ENCODE measurements at regions not wholly inside any gene's neighbourhood (a gene's known extent, or its start where the extent isn't known, plus 50 kb on each side); places are given as distances from the start of the nearest gene placed in this dataset.

DNA sequence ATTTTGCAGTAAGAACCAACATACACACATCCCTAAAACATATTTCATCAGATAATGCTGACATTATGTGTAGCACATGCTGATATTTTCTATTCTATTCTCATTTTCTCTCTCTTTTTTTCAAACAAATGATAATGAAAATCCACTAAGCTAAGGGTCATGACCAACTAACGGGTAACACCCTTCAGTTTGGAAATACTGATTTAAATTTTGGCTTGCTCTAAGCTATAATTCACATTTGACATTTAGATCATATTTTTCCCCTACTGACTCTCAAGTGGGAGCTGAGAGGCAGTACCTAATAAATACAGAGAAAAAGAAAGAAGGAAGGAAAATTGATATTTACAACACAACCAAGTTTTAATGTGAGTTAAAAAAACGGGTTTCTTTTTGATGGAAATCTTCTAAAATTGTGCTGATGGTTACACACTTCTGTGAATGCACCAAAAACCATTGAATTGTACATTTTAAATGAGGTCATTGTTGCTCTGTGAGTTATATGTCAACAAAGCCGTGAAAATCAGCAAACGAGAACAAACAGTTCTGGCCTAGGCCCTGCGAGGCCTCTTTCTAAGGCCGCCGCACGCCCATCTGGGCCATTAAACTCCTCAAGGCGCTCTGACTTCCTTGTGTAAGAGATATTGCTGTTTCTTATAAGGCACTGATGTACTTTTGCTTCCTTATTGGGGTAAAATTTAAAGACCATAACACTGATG lies 124.2 kb downstream of the GALR1 start:
- no peak for ATAC-seq
- TF ChIP-seq TOX (CRISPR knock-in tag; IDR thresholded peaks at IDR 0.05; ENCODE audit: borderline replicate concordance) (no peak), OSR1 (CRISPR knock-in tag; IDR thresholded peaks at IDR 0.05) (no peak)
- TF ChIP-seq, protein P1, sequence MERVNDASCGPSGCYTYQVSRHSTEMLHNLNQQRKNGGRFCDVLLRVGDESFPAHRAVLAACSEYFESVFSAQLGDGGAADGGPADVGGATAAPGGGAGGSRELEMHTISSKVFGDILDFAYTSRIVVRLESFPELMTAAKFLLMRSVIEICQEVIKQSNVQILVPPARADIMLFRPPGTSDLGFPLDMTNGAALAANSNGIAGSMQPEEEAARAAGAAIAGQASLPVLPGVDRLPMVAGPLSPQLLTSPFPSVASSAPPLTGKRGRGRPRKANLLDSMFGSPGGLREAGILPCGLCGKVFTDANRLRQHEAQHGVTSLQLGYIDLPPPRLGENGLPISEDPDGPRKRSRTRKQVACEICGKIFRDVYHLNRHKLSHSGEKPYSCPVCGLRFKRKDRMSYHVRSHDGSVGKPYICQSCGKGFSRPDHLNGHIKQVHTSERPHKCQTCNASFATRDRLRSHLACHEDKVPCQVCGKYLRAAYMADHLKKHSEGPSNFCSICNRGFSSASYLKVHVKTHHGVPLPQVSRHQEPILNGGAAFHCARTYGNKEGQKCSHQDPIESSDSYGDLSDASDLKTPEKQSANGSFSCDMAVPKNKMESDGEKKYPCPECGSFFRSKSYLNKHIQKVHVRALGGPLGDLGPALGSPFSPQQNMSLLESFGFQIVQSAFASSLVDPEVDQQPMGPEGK (CRISPR knock-in tag; IDR thresholded peaks at IDR 0.05; ENCODE audit: borderline replicate concordance), result no peak

DNA sequence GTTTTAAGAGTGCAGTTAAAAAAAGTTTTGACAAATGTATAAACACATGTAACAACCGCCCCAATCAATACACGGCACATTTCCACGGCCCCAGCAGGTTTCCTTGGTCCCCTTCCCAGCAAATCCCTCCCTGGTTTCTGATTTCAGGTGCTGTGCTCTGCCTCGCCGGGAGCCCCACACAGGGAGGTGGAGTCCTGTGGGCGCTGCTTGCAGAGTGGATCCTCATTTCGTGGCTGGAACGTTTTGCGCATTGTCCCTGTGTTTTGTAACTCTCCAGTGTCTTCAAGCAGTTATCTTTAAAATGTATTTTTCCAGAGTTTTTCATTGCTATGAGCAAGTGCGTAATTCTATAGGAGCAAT lies 124.8 kb downstream of the GALR1 start:
- no peak for ATAC-seq
- TF ChIP-seq, protein P2, sequence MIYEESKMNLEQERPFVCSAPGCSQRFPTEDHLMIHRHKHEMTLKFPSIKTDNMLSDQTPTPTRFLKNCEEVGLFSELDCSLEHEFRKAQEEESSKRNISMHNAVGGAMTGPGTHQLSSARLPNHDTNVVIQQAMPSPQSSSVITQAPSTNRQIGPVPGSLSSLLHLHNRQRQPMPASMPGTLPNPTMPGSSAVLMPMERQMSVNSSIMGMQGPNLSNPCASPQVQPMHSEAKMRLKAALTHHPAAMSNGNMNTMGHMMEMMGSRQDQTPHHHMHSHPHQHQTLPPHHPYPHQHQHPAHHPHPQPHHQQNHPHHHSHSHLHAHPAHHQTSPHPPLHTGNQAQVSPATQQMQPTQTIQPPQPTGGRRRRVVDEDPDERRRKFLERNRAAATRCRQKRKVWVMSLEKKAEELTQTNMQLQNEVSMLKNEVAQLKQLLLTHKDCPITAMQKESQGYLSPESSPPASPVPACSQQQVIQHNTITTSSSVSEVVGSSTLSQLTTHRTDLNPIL (CRISPR knock-in tag; IDR thresholded peaks at IDR 0.05; ENCODE audit: low read depth), result no peak

DNA sequence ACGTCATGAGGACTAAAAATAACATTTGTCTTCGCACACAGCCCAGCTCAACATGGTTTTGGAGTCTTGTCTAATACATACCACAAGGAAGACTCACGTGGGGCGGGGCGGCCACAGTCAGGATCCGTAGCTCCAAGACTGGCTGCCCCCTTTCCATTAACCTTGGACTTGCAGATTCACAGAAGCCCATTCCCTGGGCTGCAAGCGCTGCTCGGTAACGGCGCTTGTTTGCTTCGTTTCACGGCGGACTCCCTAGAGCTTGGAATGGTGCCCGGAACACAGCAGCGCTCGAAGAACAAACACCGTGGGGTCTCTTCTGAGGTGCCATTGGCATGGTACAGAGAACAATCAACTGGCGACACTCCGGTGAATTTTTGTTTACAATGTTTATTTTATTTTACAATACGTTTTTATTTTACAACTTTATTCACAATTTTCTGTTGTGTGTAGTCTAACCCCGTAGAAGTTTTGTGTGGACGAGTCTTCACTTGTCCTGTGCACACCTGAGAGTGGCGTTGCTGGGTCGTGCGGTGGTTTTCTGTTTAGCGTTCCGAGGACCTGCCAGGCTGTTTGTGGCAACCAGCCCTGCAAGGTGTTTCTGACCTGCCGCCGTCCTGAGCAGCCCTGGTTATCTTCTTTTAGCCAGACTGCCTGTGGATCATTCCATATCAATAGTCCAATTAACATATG lies 126.5 kb downstream of the GALR1 start:
- no peak for ATAC-seq
- TF ChIP-seq OSR1 (CRISPR knock-in tag; IDR thresholded peaks at IDR 0.05) (no peak), GLIS3 (CRISPR knock-in tag; IDR thresholded peaks at IDR 0.05) (no peak), CSDC2 (CRISPR knock-in tag; IDR thresholded peaks at IDR 0.05) (no peak), ZC3H10 (CRISPR knock-in tag; IDR thresholded peaks at IDR 0.05) (no peak)
- TF ChIP-seq, protein P3, sequence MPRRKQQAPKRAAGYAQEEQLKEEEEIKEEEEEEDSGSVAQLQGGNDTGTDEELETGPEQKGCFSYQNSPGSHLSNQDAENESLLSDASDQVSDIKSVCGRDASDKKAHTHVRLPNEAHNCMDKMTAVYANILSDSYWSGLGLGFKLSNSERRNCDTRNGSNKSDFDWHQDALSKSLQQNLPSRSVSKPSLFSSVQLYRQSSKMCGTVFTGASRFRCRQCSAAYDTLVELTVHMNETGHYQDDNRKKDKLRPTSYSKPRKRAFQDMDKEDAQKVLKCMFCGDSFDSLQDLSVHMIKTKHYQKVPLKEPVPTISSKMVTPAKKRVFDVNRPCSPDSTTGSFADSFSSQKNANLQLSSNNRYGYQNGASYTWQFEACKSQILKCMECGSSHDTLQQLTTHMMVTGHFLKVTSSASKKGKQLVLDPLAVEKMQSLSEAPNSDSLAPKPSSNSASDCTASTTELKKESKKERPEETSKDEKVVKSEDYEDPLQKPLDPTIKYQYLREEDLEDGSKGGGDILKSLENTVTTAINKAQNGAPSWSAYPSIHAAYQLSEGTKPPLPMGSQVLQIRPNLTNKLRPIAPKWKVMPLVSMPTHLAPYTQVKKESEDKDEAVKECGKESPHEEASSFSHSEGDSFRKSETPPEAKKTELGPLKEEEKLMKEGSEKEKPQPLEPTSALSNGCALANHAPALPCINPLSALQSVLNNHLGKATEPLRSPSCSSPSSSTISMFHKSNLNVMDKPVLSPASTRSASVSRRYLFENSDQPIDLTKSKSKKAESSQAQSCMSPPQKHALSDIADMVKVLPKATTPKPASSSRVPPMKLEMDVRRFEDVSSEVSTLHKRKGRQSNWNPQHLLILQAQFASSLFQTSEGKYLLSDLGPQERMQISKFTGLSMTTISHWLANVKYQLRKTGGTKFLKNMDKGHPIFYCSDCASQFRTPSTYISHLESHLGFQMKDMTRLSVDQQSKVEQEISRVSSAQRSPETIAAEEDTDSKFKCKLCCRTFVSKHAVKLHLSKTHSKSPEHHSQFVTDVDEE (CRISPR knock-in tag; IDR thresholded peaks at IDR 0.05), result no peak

DNA sequence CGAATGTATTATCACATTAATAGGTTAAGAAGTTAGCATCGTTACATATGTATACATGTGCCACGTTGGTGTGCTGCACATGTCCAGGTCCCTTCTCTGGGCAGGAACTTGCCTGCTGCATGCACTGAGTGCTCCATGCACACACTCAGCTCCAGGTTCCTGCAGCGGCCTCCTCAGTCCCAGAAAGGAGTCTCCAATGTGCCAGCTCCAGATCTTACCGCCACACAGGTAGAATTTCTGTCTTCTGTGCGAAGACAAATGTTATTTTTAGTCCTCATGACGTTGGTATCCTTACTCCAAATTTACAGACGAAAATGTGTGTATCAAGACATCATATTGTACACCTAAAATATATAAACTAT lies 127.1 kb downstream of the GALR1 start:
- ATAC-seq, result no peak
- no peak for TF ChIP-seq ZNF565 (CRISPR knock-in tag; conservative IDR thresholded peaks at IDR 0.05; ENCODE audit: low read depth)
- TF ChIP-seq ZNF8 (CRISPR knock-in tag; IDR thresholded peaks at IDR 0.05), result no peak
- TF ChIP-seq OSR1 (CRISPR knock-in tag; IDR thresholded peaks at IDR 0.05), result no peak
- TF ChIP-seq BACH2 (CRISPR knock-in tag; IDR thresholded peaks at IDR 0.05; ENCODE audit: borderline replicate concordance), result no peak
- TF ChIP-seq PPARA (CRISPR knock-in tag; IDR thresholded peaks at IDR 0.05; ENCODE audit: borderline replicate concordance), result no peak
- no peak for TF ChIP-seq ZFP30 (CRISPR knock-in tag; IDR thresholded peaks at IDR 0.05)
- no peak for TF ChIP-seq ZFP3 (CRISPR knock-in tag; IDR thresholded peaks at IDR 0.05)
- TF ChIP-seq TOX (CRISPR knock-in tag; IDR thresholded peaks at IDR 0.05; ENCODE audit: borderline replicate concordance), result no peak
- TF ChIP-seq ZC3H10 (CRISPR knock-in tag; IDR thresholded peaks at IDR 0.05), result no peak
- TF ChIP-seq, protein P4, sequence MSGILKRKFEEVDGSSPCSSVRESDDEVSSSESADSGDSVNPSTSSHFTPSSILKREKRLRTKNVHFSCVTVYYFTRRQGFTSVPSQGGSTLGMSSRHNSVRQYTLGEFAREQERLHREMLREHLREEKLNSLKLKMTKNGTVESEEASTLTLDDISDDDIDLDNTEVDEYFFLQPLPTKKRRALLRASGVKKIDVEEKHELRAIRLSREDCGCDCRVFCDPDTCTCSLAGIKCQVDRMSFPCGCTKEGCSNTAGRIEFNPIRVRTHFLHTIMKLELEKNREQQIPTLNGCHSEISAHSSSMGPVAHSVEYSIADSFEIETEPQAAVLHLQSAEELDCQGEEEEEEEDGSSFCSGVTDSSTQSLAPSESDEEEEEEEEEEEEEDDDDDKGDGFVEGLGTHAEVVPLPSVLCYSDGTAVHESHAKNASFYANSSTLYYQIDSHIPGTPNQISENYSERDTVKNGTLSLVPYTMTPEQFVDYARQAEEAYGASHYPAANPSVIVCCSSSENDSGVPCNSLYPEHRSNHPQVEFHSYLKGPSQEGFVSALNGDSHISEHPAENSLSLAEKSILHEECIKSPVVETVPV (CRISPR knock-in tag; IDR thresholded peaks at IDR 0.05), result no peak
- TF ChIP-seq ESRRG (CRISPR knock-in tag; IDR thresholded peaks at IDR 0.05), result no peak
- TF ChIP-seq SNAI2 (CRISPR knock-in tag; IDR thresholded peaks at IDR 0.05), result no peak
- TF ChIP-seq, protein P2 (CRISPR knock-in tag; IDR thresholded peaks at IDR 0.05; ENCODE audit: low read depth), result no peak
